IMR-90 (cell line): ENCODE measurements at regions not wholly inside any gene's neighbourhood (a gene's known extent, or its start where the extent isn't known, plus 50 kb on each side); places are given as distances from the start of the nearest gene placed in this dataset.

Experiments
- ATAC-seq: fragments of 200-7000 bp; cut with Tn5 transposase; 2 replicates; pipeline ENCODE4 v1.9.1; 2020; ENCODE audit warnings: low read depth, mild to moderate bottlenecking, moderate library complexity
- BruUV-seq: library from RNA; stranded (reverse); fragments of 400-500 nt; replicated peaks from 2 replicates; lab custom pipeline; 2021; lab: Mats Ljungman, UMichigan
- CTCF ChIA-PET: fragments of 300-600 bp; formaldehyde crosslinking; extraction: SDS; loops from one replicate; lab custom pipeline; 2021; ENCODE audit warnings: antibody characterized with exemption; lab: Yijun Ruan, JAX
- POLR2A ChIA-PET: fragments of 300-600 bp; sonication (Branson Sonifier 250); formaldehyde crosslinking; loops from one replicate; lab custom pipeline; 2022; ENCODE audit warnings: antibody characterized with exemption; ENCODE audit not compliant: unreplicated experiment; lab: Charles Lee
- DNase-seq: peaks from one replicate; pipeline ENCODE4 v3.0.0; 2013
- H2AFZ ChIP-seq: replicated peaks from 2 replicates; pipeline ENCODE3; 2013; ENCODE audit warnings: low read length, mild to moderate bottlenecking; ENCODE audit not compliant: poor library complexity
- H2AK5ac ChIP-seq: 2 replicates; pipeline ENCODE4 v1.6.1; 2013; ENCODE audit warnings: low read depth, low read length, inconsistent platforms
- H2AK9ac ChIP-seq: replicated peaks from 2 replicates; pipeline ENCODE3; 2013; ENCODE audit warnings: mild to moderate bottlenecking, low read depth, low read length, moderate library complexity; ENCODE audit not compliant: poor library complexity
- H2BK120ac ChIP-seq: 2 replicates; pipeline ENCODE4 v1.6.1; 2013; ENCODE audit warnings: low read depth, low read length, inconsistent platforms
- H2BK15ac ChIP-seq: 3 replicates; pipeline ENCODE4 v1.6.1; 2013; ENCODE audit warnings: low read depth, low read length, inconsistent platforms
- H2BK20ac ChIP-seq: 2 replicates; pipeline ENCODE4 v1.6.1; 2013; ENCODE audit warnings: low read depth, mild to moderate bottlenecking, inconsistent platforms, low read length, moderate library complexity
- H2BK5ac ChIP-seq: 2 replicates; pipeline ENCODE4 v1.6.1; 2013; ENCODE audit warnings: mild to moderate bottlenecking, low read depth, low read length, inconsistent platforms; ENCODE audit not compliant: poor library complexity, severe bottlenecking
- H3K14ac ChIP-seq: replicated peaks from 2 replicates; pipeline ENCODE4 v1.6.1; 2013; ENCODE audit warnings: low read depth, low read length, inconsistent platforms
- H3K18ac ChIP-seq: 2 replicates; pipeline ENCODE4 v1.6.1; 2013; ENCODE audit warnings: low read depth, low read length, control low read depth
- H3K23ac ChIP-seq: 2 replicates; pipeline ENCODE4 v1.6.1; 2013; ENCODE audit warnings: low read depth, low read length, inconsistent platforms
- H3K27ac ChIP-seq: 2 replicates; pipeline ENCODE4 v1.5.1; 2013; ENCODE audit warnings: mild to moderate bottlenecking, control low read depth, low read length; ENCODE audit not compliant: insufficient read depth
- H3K27me3 ChIP-seq: 2 replicates; pipeline ENCODE4 v1.6.1; 2013; ENCODE audit warnings: low read length; ENCODE audit not compliant: control insufficient read depth, insufficient read depth
- H3K36me3 ChIP-seq: 2 replicates; pipeline ENCODE4 v1.6.1; 2013; ENCODE audit warnings: low read length, mixed read lengths; ENCODE audit not compliant: control insufficient read depth, insufficient read depth
- H3K4ac ChIP-seq: 2 replicates; pipeline ENCODE4 v1.6.1; 2013; ENCODE audit warnings: low read depth, low read length, inconsistent platforms
- H3K4me1 ChIP-seq: 2 replicates; pipeline ENCODE4 v1.6.1; 2013; ENCODE audit warnings: low read length, mixed read lengths; ENCODE audit not compliant: control insufficient read depth, insufficient read depth
- H3K4me2 ChIP-seq: 2 replicates; pipeline ENCODE4 v1.6.1; 2013; ENCODE audit warnings: low read depth, mild to moderate bottlenecking, control low read depth, low read length, moderate library complexity
- H3K4me3 ChIP-seq: 2 replicates; pipeline ENCODE4 v1.5.1; 2013; ENCODE audit warnings: low read depth, mild to moderate bottlenecking, control low read depth, low read length, moderate library complexity; ENCODE audit not compliant: insufficient read depth
- H3K56ac ChIP-seq: 2 replicates; pipeline ENCODE4 v1.6.1; 2013; ENCODE audit warnings: low read length, inconsistent platforms; ENCODE audit not compliant: insufficient read depth; ENCODE audit errors: extremely low read depth
- H3K79me1 ChIP-seq, 2 experiments: 2 replicates each; pipeline ENCODE4 v1.6.1; 2013; ENCODE audit warnings: low read length in 2 of 2, inconsistent platforms in 1 of 2, low read depth in 1 of 2
- H3K9ac ChIP-seq: 2 replicates; pipeline ENCODE4 v1.6.1; 2013; ENCODE audit warnings: low read depth, low read length, control low read depth
- H3K9me1 ChIP-seq: 2 replicates; pipeline ENCODE4 v1.6.1; 2013; ENCODE audit warnings: low read length, inconsistent platforms; ENCODE audit not compliant: insufficient read depth
- H3K9me3 ChIP-seq: 2 replicates; pipeline ENCODE4 v1.6.1; 2013; ENCODE audit warnings: low read length; ENCODE audit not compliant: control insufficient read depth, insufficient read depth
- H4K20me1 ChIP-seq: 2 replicates; pipeline ENCODE4 v1.6.1; 2013; ENCODE audit warnings: low read length, inconsistent platforms; ENCODE audit not compliant: insufficient read depth
- H4K5ac ChIP-seq: 2 replicates; pipeline ENCODE4 v1.6.1; 2013; ENCODE audit warnings: mild to moderate bottlenecking, low read depth, low read length, control low read depth
- H4K8ac ChIP-seq, 2 experiments: 2 replicates each; pipeline ENCODE4 v1.6.1; 2013; ENCODE audit warnings: low read depth in 2 of 2, low read length in 2 of 2, control low read depth in 1 of 2, inconsistent platforms in 1 of 2
- H4K91ac ChIP-seq: 2 replicates; pipeline ENCODE4 v1.6.1; 2013; ENCODE audit warnings: low read depth, low read length, inconsistent platforms; ENCODE audit not compliant: insufficient read depth
- BHLHE40 ChIP-seq: fragments of 150-350 bp; IDR thresholded peaks from 2 replicates; pipeline ENCODE4 v1.6.1; 2016; ENCODE audit warnings: mild to moderate bottlenecking, low read depth, low read length
- CEBPB ChIP-seq: IDR thresholded peaks from 2 replicates; pipeline ENCODE4 v1.6.1; 2012; ENCODE audit warnings: low read depth, low read length, improper control_type of control experiment
- MAFK ChIP-seq: IDR thresholded peaks from 2 replicates; pipeline ENCODE4 v1.6.1; 2012; ENCODE audit warnings: low read depth, low read length, improper control_type of control experiment
- MXI1 ChIP-seq: IDR thresholded peaks from 2 replicates; pipeline ENCODE4 v1.6.1; 2012; ENCODE audit warnings: low read depth, mild to moderate bottlenecking, low read length, moderate library complexity, borderline replicate concordance
- NFE2L2 ChIP-seq: fragments of 150-350 bp; IDR thresholded peaks from 2 replicates; pipeline ENCODE4 v1.6.1; 2016; ENCODE audit warnings: low read depth, mild to moderate bottlenecking, low read length
- POLR2A ChIP-seq: IDR thresholded peaks from 2 replicates; pipeline ENCODE4 v1.6.1; 2012; ENCODE audit warnings: mild to moderate bottlenecking, low read depth, low read length
- RAD21 ChIP-seq: IDR thresholded peaks from 2 replicates; pipeline ENCODE4 v1.6.1; 2012; ENCODE audit warnings: low read length, improper control_type of control experiment
- RCOR1 ChIP-seq: IDR thresholded peaks from 2 replicates; pipeline ENCODE4 v1.6.1; 2012; ENCODE audit warnings: mild to moderate bottlenecking, low read length, improper control_type of control experiment; ENCODE audit not compliant: insufficient replicate concordance
- SMC3 ChIP-seq: fragments of 150-350 bp; IDR thresholded peaks from 2 replicates; pipeline ENCODE4 v1.6.1; 2016; ENCODE audit warnings: low read depth, mild to moderate bottlenecking, antibody characterized with exemption, low read length, moderate library complexity
- WGBS, 2 experiments: methylation state at CpG; one replicate each; pipeline versions ENCODE4 v1.1.5 to v1.1.7; 2013; ENCODE audit warnings: missing lambda C conversion rate in 2 of 2; ENCODE audit not compliant: insufficient read length in 1 of 2; ENCODE audit errors: extremely low coverage in 2 of 2; 5-methylcytosine and 5-hydroxymethylcytosine counted together
- dilution Hi-C: fragments of 300-500 bp; cut with HindIII; formaldehyde crosslinking; loops from one replicate; pipeline ENCODE4 v1.14.3; 2018; ENCODE audit warnings: low sequenced_read_pairs; ENCODE audit not compliant: unreplicated experiment
- in situ Hi-C: fragments of 300-500 bp; cut with MboI; formaldehyde crosslinking; loops from 3 replicates; pipeline ENCODE4 v1.14.3; 2019; ENCODE audit warnings: low sequenced_read_pairs, inconsistent platforms, mixed read lengths
- intact Hi-C: fragments of 100-400 bp; cut with micrococcal nuclease; formaldehyde crosslinking; loops from 2 replicates; pipeline ENCODE4 v1.10.0; 2022
- TF ChIP-seq, protein P1 (sequence below): fragments of 150-350 bp; IDR thresholded peaks from 2 replicates; pipeline ENCODE4 v1.6.1; 2017; ENCODE audit warnings: mild to moderate bottlenecking, antibody characterized with exemption, low read length, low read depth
- TF ChIP-seq, protein P2 (sequence below): fragments of 150-350 bp; IDR thresholded peaks from 2 replicates; pipeline ENCODE4 v1.6.1; 2016; ENCODE audit warnings: low read depth, mild to moderate bottlenecking, low read length, moderate library complexity, borderline replicate concordance

DNA sequence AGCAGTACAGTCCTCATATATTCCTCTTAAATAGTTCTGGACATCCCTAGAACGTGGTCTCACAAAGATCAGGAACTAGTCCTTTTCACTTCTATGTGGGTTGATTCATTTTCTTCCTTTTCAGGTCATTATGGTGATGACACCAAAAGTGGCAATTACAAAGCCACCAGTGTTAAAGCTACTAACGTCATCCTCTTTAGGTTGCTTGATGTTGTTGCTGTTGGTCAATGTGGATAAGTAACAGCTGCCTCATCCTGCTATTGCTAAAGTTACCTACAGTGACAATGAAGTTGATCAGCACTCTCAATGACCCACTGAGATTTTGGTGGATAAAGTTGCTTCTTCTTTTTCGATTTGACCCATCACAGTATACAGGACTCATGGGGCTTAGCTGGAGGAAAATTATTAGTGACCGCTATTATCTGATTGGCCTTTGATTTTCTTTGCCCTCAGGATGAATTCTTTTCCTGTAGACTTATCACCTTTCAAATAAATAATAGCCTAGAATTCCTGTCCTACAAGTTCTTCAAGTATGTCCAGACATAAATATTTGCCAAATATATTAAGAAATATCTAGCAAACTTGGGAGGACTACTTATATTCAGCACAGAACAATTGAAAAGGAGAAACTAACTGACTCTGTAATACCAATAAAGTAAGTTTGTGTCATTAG, 54.0 kb upstream of the ATP2B1 start:
- Histone ChIP-seq H4K8ac (no peak overlapping the region), H3K9me1 (no peaks in the 10 kb centered on the region), H3K27me3 (no peaks in the 10 kb centered on the region), H3K4me2 (no peak overlapping the region), H2BK120ac (peak overlapping the region; percentile 48; the same call in 1 of the 2 replicates), H3K36me3 (no peaks in the 10 kb centered on the region), H3K4me1 (no peaks in the 10 kb centered on the region), H3K4ac (peak overlapping the region; percentile 8; the same call in 1 of the 2 replicates), H2AK5ac (no peak overlapping the region), H3K4me3 (no peak overlapping the region), H2AFZ (no peak overlapping the region), H4K5ac (no peak overlapping the region), H4K91ac (no peak overlapping the region), H2BK20ac (peak overlapping the region; percentile 16; the same call in 1 of the 2 replicates), H3K79me1 (no peaks in the 10 kb centered on the region), H2AK9ac (no peak overlapping the region), H3K14ac (peak overlapping the region; percentile 25; the same call in 1 of the 2 replicates), H3K56ac (no peak overlapping the region), H2BK15ac (peak overlapping the region; percentile 45; the same call in 1 of the 3 replicates), H3K18ac (no peak overlapping the region), H3K9me3 (no peaks in the 10 kb centered on the region), H4K20me1 (no peaks in the 10 kb centered on the region), H2BK5ac (no peak overlapping the region), H3K9ac (no peak overlapping the region), H3K23ac (peak overlapping the region; percentile 87; the same call in 1 of the 2 replicates), H3K27ac (no peak overlapping the region)
- TF ChIP-seq RAD21 (no peak), CEBPB (no peak), MAFK (no peak), NFE2L2 (no peak), RCOR1 (no peak), BHLHE40 (no peak), MXI1 (no peak), POLR2A (no peak), SMC3 (no peak)
- TF ChIP-seq, protein P1, sequence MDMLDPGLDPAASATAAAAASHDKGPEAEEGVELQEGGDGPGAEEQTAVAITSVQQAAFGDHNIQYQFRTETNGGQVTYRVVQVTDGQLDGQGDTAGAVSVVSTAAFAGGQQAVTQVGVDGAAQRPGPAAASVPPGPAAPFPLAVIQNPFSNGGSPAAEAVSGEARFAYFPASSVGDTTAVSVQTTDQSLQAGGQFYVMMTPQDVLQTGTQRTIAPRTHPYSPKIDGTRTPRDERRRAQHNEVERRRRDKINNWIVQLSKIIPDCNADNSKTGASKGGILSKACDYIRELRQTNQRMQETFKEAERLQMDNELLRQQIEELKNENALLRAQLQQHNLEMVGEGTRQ = no peak
- TF ChIP-seq, protein P2, sequence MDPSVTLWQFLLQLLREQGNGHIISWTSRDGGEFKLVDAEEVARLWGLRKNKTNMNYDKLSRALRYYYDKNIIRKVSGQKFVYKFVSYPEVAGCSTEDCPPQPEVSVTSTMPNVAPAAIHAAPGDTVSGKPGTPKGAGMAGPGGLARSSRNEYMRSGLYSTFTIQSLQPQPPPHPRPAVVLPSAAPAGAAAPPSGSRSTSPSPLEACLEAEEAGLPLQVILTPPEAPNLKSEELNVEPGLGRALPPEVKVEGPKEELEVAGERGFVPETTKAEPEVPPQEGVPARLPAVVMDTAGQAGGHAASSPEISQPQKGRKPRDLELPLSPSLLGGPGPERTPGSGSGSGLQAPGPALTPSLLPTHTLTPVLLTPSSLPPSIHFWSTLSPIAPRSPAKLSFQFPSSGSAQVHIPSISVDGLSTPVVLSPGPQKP = no peak
- CTCF ChIA-PET = no interaction called here
- no TSS peak for BruUV-seq
- dilution Hi-C loops (no loop called here), intact Hi-C loops (no loop called here), in situ Hi-C loops (no loop called here)
- ATAC-seq (no peak), DNase-seq (no peak)
- POLR2A ChIA-PET = no interaction called here
- no CpG with 5 or more reads among the region's 4 CpGs for WGBS, 2 experiments
